SK-N-SH treated with all-trans-retinoic acid at 6 μM for 48 hours (cell line): ENCODE measurements at regions not wholly inside any gene's neighbourhood (a gene's known extent, or its start where the extent isn't known, plus 50 kb on each side); places are given as distances from the start of the nearest gene placed in this dataset.

ENCODE experiments used
- ATAC-seq: fragments of 200-7000 bp; cut with Tn5 transposase; 3 replicates; pipeline ENCODE4 v1.9.1; 2020; ENCODE audit warnings: mild to moderate bottlenecking, moderate library complexity
- ARNTL ChIP-seq: fragments of 450-650 bp; formaldehyde crosslinking; IDR thresholded peaks from 2 replicates; pipeline ENCODE4 v1.5.0; 2020; ENCODE audit warnings: low read depth, mild to moderate bottlenecking, moderate library complexity, borderline replicate concordance
- BACH2 ChIP-seq: fragments of 250-450 bp; sonication (Bioruptor Pico); IDR thresholded peaks from 2 replicates; pipeline ENCODE4 v1.9.0; 2021; ENCODE audit warnings: mild to moderate bottlenecking, borderline replicate concordance
- CREB5 ChIP-seq: fragments of 250-450 bp; sonication (Bioruptor Pico); IDR thresholded peaks from 2 replicates; pipeline ENCODE4 v1.5.1; 2020; ENCODE audit warnings: low read depth, mild to moderate bottlenecking, moderate library complexity
- CSDC2 ChIP-seq: fragments of 250-450 bp; sonication (Bioruptor Pico); IDR thresholded peaks from 2 replicates; pipeline ENCODE4 v1.5.0; 2020; ENCODE audit warnings: mild to moderate bottlenecking, moderate library complexity
- ESRRG ChIP-seq: fragments of 250-450 bp; sonication (Bioruptor Pico); IDR thresholded peaks from 2 replicates; pipeline ENCODE4 v1.6.1; 2021; ENCODE audit warnings: mild to moderate bottlenecking
- ISL1 ChIP-seq: fragments of 250-450 bp; sonication (Bioruptor Pico); IDR thresholded peaks from 2 replicates; pipeline ENCODE4 v2.1.2; 2022; ENCODE audit warnings: mild to moderate bottlenecking, moderate library complexity
- OSR1 ChIP-seq: fragments of 250-450 bp; sonication (Bioruptor Pico); IDR thresholded peaks from 2 replicates; pipeline ENCODE4 v1.8.0; 2022; ENCODE audit warnings: moderate library complexity, mild to moderate bottlenecking, inconsistent platforms
- PATZ1 ChIP-seq: fragments of 250-450 bp; sonication (Bioruptor Pico); IDR thresholded peaks from 2 replicates; pipeline ENCODE4 v1.8.0; 2020; ENCODE audit warnings: mild to moderate bottlenecking, moderate library complexity, borderline replicate concordance
- POU6F1 ChIP-seq: fragments of 250-450 bp; sonication (Bioruptor Pico); IDR thresholded peaks from 2 replicates; pipeline ENCODE4 v1.8.0; 2021; ENCODE audit warnings: low read depth, mild to moderate bottlenecking, moderate library complexity, borderline replicate concordance
- PPARA ChIP-seq: fragments of 250-450 bp; sonication (Bioruptor Pico); IDR thresholded peaks from 2 replicates; pipeline ENCODE4 v1.5.0; 2020; ENCODE audit warnings: mild to moderate bottlenecking, borderline replicate concordance
- RARB ChIP-seq: fragments of 250-450 bp; sonication (Bioruptor Pico); IDR thresholded peaks from 2 replicates; pipeline ENCODE4 v1.8.0; 2021; ENCODE audit warnings: mild to moderate bottlenecking, moderate library complexity
- TCF4 ChIP-seq: fragments of 250-450 bp; sonication (Bioruptor Pico); IDR thresholded peaks from 2 replicates; pipeline ENCODE4 v1.8.0; 2021; ENCODE audit warnings: mild to moderate bottlenecking, moderate library complexity, borderline replicate concordance
- TOX ChIP-seq: fragments of 250-450 bp; sonication (Bioruptor Pico); IDR thresholded peaks from 2 replicates; pipeline ENCODE4 v1.8.0; 2021; ENCODE audit warnings: mild to moderate bottlenecking, moderate library complexity, borderline replicate concordance
- TSHZ2 ChIP-seq: fragments of 250-450 bp; sonication (Bioruptor Pico); IDR thresholded peaks from 2 replicates; pipeline ENCODE4 v1.5.0; 2020; ENCODE audit warnings: mild to moderate bottlenecking, moderate library complexity
- ZC3H10 ChIP-seq: fragments of 250-450 bp; sonication (Bioruptor Pico); IDR thresholded peaks from 2 replicates; pipeline ENCODE4 v1.5.1; 2021; ENCODE audit warnings: mild to moderate bottlenecking, moderate library complexity
- ZFP3 ChIP-seq: fragments of 250-450 bp; sonication (Bioruptor Pico); IDR thresholded peaks from 2 replicates; pipeline ENCODE4 v1.5.0; 2020; ENCODE audit warnings: mild to moderate bottlenecking, moderate library complexity
- ZFP30 ChIP-seq: fragments of 450-650 bp; formaldehyde crosslinking; IDR thresholded peaks from 2 replicates; pipeline ENCODE4 v1.5.0; 2022; ENCODE audit warnings: mild to moderate bottlenecking, moderate library complexity
- ZNF565 ChIP-seq: fragments of 450-650 bp; formaldehyde crosslinking; conservative IDR thresholded peaks from 2 replicates; pipeline ENCODE4 v1.5.0; 2020; ENCODE audit warnings: low read depth, mild to moderate bottlenecking, moderate library complexity
- ZNF70 ChIP-seq: fragments of 450-650 bp; formaldehyde crosslinking; IDR thresholded peaks from 2 replicates; pipeline ENCODE4 v1.5.0; 2020; ENCODE audit warnings: mild to moderate bottlenecking, moderate library complexity
- ZNF8 ChIP-seq: fragments of 450-650 bp; formaldehyde crosslinking; IDR thresholded peaks from 2 replicates; pipeline ENCODE4 v1.5.0; 2020; ENCODE audit warnings: mild to moderate bottlenecking, moderate library complexity
- TF ChIP-seq, protein P1 (sequence below): fragments of 250-450 bp; sonication (Bioruptor Pico); IDR thresholded peaks from 2 replicates; pipeline ENCODE4 v1.5.1; 2021; ENCODE audit warnings: mild to moderate bottlenecking, moderate library complexity

- TF ChIP-seq BACH2 (CRISPR knock-in tag) (no peak), ZNF8 (CRISPR knock-in tag) (no peak), ISL1 (CRISPR knock-in tag) (no peak), ZFP3 (CRISPR knock-in tag) (no peak), ZFP30 (CRISPR knock-in tag) (no peak), RARB (CRISPR knock-in tag) (no peak), POU6F1 (no peak), TCF4 (no peak), ARNTL (CRISPR knock-in tag) (no peak), ESRRG (CRISPR knock-in tag) (no peak), OSR1 (no peak), PPARA (CRISPR knock-in tag) (no peak), TOX (no peak), ZC3H10 (CRISPR knock-in tag) (no peak), CSDC2 (CRISPR knock-in tag) (no peak)
- TF ChIP-seq, protein P1, sequence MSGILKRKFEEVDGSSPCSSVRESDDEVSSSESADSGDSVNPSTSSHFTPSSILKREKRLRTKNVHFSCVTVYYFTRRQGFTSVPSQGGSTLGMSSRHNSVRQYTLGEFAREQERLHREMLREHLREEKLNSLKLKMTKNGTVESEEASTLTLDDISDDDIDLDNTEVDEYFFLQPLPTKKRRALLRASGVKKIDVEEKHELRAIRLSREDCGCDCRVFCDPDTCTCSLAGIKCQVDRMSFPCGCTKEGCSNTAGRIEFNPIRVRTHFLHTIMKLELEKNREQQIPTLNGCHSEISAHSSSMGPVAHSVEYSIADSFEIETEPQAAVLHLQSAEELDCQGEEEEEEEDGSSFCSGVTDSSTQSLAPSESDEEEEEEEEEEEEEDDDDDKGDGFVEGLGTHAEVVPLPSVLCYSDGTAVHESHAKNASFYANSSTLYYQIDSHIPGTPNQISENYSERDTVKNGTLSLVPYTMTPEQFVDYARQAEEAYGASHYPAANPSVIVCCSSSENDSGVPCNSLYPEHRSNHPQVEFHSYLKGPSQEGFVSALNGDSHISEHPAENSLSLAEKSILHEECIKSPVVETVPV = no peak
- ATAC-seq = no peak
These were observed 256.9 kb downstream of the POM121L12 start for GRCh38 chr7:53292341-53292740.

DNA sequence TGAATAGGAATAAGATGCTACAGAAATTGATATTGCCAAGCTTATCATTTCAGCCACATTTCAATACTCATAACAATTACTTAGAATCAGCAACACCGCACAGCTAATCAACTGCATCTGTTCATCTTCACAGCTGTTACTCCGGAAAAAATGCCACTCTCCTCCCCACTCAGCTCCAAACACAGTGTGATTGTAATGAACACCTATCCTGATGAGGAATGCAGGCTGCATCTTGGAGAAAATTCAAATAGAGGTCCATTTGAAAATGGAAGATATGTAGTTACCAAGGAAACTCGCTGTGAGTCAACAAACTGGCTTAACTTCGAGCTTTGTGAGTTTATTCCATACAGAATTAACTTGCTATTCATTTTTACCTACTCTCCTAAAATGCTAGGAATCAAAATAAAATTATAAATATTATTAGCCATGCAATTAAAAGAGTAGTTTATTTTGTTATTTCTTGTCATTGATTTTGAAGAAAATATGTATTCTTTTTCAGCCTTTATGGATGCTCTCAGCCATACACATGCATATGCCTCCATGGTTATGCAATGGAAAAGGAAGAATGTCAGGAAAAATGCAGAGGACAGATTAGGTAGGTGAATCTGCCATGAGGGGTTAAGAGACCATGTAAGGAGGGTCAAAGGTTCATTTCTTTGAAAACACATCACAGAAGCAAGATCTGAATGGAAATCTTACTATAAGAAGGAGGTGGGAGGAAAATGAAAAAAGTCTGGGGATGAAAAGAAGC is 267.2 kb downstream of the POM121L12 start:
- ATAC-seq = no peak
- TF ChIP-seq PATZ1 (CRISPR knock-in tag) (no peak), OSR1 (no peak), ZNF70 (CRISPR knock-in tag) (no peak), ZNF8 (CRISPR knock-in tag) (no peak), TSHZ2 (CRISPR knock-in tag) (no peak), ZNF565 (CRISPR knock-in tag) (no peak), CSDC2 (CRISPR knock-in tag) (no peak), ESRRG (CRISPR knock-in tag) (no peak), CREB5 (CRISPR knock-in tag) (no peak), ARNTL (CRISPR knock-in tag) (no peak), TCF4 (no peak), PPARA (CRISPR knock-in tag) (no peak)
- TF ChIP-seq, protein P1 = no peak
